NCI-H345 (cell line): ENCODE measurements at regions not wholly inside any gene's neighbourhood (a gene's known extent, or its start where the extent isn't known, plus 50 kb on each side); places are given as distances from the start of the nearest gene placed in this dataset.
A peak's percentile ranks its signal among the peaks of the same experiment; 100 is the strongest.
"Not testable (repeated sequence)": the region's sequence is repeated elsewhere in the genome, so short reads cannot be mapped to it uniquely, and the experiment has no call there.

ENCODE experiments used
- DNase-seq: peaks from one replicate; lab custom pipeline; 2025; lab: John Stamatoyannopoulos, UW

GRCh38 chrX:23458957-23459356, 124.3 kb downstream of the PTCHD1 start:
- DNase-seq, result not testable (repeated sequence)

- no peak for DNase-seq
Measured at GRCh38 chrX:23465105-23465791, 130.6 kb downstream of the PTCHD1 start.

GRCh38 chrX:23465985-23466384, 131.3 kb downstream of the PTCHD1 start:
- no peak for DNase-seq

DNA sequence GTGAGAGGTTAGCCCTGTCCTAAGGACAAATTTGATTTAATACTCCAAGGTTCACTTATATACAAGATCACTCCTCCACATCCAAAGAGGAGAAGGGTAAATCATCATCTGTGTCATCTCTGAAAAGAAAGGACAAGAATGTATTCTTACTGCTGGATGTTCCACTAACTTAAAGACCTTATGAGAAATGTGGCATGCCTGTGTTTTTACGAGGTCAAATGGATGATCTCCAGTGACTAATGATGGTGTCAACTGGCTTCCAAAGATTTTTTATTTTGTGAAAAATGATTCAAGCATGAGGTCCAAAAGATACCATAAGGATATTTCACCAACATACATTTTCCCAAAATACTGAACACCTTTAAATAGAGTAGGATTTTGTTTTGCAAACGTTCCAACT, 143.4 kb downstream of the PTCHD1 start:
- no peak for DNase-seq

GRCh38 chrX:23478561-23478960, 143.9 kb downstream of the PTCHD1 start:
- DNase-seq, result no peak

- DNase-seq, result no peak
Measured at GRCh38 chrX:23482561-23482960, 147.9 kb downstream of the PTCHD1 start.

DNA sequence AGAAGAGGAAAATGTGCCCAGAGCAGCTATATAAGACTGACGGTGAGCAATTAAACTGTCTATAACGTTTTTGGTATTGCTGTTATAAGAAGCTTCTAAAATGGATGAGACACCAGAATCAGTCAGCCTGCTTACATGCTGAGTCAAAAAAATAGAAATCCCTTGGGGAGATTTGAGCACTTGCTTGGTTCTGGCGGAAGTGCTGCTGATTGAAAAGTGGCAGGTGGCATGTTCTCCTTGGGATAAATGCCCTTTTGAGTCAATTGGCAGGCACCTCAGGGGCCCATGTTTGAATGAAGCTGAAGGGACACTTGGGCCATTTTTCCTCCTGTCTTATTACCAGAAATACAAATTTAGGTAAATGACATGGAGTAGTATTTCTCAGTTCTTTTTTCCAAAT, 148.7 kb downstream of the PTCHD1 start:
- DNase-seq, result peak; percentile 16

GRCh38 chrX:23493941-23494374, 159.3 kb downstream of the PTCHD1 start:
- no peak for DNase-seq

DNA sequence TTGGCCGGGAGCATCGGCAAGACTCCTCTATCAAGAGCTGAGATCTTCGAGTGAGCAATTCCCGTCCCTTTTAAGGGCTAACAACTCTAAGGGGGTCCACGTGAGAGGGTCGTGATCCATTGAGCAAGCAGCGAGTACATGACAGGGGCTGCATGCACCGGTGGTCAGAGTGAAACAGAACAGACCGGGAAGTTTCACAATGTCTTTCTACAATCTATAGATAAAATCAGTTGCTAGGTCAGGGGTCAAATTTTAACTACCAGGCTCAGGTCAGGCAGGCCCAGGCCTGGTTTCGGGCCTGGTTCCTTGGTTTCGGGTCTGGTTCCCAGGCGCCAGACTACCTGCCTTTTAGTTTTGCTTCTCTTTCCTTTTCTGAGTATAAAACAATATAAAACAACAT, 160.1 kb downstream of the PTCHD1 start:
- no peak for DNase-seq

DNA sequence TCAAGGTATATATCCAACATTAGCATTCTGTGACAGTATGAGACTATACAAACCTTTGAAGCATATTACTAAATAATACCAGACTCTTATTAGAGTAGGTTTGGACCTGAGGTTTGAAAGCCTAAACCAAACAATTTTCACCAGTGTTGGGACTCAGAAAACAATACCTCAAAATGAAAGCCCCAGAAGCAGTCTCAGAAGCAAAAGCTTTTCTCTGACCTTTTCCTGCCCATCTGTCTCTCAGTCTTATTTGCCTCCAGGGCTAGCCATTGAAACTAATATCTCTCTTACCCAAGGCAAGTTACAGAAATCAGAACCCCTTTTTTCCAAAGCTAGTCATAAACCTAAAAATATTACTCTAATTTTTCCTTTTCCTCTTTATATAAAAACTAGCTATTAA, 163.3 kb downstream of the PTCHD1 start:
- no peak for DNase-seq

DNA sequence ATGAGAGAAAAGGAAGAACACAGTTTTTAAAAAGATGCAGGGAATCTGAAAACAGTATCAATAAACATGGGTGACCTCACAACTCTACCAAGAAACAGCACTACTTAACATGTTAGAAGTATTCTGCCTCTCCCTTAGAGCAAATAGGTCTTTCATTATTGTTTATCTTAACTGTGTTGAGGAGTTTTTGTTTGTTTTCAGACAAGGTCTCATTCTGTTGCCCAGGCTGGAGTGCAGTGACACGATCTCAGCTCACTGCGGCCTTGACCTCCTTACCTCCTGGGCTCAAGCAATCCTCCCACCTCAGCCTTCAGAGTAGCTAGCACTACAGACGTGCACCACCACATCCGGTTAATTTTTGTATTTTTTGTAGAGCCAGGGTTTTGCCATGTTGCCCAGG, 165.3 kb upstream of the PRDX4 start:
- DNase-seq, result no peak

DNA sequence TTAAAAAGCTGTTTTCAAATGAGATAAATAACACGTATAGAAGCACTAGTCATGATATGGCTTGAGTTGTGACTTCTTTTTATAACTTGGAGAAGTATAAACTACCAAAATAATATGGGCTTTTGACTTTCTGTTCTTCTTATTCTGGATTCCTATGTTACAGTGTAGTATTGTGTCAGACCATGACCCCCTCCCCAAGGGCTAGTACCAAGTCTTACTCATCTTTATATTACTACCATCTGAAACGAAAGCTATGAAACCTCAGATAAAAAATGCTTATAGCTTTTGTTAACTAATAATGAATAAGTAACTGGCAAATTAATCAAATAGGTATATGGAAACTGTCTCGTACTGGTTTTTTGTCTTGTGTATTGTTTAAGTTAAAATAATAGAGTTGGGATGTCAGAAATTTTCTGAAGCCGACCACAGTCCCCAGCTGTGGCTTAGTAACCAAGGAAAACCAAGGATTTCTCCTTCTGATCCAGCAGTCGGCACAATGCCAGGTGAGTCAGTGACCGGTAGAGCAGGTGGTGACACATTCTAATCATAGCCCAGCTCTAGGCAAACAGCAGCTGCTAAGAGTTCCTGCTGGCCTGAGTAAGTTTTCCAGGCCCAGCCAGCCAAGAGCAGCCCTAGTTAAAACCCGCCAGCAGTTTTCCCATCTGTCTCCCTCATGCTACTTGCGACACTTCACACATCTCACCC, 163.3 kb upstream of the PRDX4 start:
- DNase-seq, result peak; percentile 79

DNA sequence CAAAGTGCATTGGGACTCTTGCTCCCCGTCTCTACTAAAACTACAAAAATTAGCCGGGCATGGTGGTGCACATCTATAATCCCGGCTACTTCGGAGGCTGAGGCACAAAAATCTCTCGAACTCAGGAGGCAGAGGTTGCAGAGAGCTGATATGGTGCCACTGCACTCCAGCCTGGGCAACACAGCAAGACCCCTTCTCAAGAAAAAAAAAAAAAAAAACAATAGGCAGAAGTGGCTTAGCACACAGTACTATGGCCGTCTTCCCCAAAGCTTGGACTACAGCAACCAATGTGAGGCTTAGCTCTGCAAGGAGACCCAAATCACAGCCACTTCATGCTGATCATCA, 162.8 kb upstream of the PRDX4 start:
- DNase-seq, result no peak

DNA sequence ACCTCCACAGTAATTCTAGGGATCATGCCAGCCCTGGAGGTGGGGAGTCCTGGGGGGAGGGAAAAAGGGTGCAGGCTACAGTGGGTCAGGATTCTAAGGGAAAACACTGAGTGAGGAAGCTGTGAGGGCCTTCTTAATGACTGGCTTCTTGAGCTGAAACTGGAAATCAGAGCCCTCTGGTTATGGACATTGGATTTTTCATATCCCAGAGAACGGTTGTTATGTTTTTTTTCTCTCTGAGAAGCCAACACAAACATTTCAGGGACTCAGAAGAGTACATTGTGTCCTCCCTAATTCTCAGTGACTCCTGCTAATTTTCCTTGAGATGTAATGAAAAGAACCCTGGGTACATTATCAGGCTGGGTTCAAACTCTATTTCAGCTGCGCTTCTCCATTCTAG, 162.4 kb upstream of the PRDX4 start:
- no peak for DNase-seq

- DNase-seq, result no peak
Measured at GRCh38 chrX:23505531-23506303, 161.6 kb upstream of the PRDX4 start.

GRCh38 chrX:23509256-23509655, 158.0 kb upstream of the PRDX4 start:
- no peak for DNase-seq

DNA sequence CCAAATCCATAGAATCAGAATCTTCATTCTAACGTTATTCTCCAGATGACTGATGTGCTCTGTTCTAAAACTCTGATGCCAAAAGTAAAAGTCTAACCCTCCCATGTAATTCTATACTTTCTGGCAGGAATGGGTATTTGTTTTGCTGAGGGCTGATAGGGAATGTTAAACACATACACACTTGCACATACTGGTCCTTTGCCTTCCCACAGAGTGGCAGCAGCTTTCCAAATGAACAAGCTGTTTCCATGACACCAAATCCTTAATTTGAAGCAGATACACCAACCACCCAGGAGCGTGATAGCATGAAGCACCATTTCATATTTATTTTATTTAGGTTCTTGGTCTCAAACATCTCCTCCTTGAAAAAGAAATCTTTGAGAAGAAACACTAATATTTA, 155.5 kb upstream of the PRDX4 start:
- peak; percentile 49 for DNase-seq

- DNase-seq, result peak; percentile 39
Measured at GRCh38 chrX:23513121-23513520, 154.2 kb upstream of the PRDX4 start.

DNA sequence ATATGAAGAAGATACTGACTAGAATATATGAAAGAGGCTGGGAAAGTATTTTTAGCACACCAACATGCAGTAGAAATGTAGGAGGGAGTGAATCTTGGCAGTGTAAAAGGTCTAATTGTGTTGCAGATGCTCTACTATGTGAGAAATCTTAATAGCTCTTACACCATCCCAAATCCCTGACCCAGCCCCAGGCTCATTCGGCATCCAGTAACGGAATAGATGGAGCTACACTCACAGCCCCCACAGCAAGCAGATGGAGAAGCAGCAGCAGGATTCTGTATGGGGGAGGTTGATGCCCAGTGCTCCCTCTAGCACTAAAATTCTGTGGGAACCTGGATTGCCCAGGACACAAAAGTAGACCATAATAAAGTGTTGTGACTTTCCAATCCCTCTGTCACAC, 153.2 kb upstream of the PRDX4 start:
- no peak for DNase-seq

DNA sequence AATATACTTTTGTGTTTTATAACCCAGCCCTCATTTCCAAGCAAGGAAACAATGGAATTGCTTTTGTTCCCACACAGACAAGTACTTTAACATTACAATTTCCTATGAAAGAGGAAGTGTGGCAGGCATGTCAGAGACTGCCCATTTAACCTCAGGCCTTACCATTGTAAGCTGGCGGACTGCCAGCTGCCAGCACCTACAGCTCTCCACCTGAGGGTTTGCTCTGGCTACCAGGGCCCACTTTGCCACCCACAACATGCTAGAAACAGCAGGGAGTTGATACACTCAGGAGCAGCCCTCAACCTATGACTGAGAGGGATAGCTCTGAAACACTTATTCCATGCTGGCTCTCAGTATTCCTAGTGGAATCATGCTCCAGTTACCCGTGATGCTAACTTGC, 152.3 kb upstream of the PRDX4 start:
- peak; percentile 90 for DNase-seq

GRCh38 chrX:23523026-23523657, 144.2 kb upstream of the PRDX4 start:
- DNase-seq, result not testable (repeated sequence)

GRCh38 chrX:23524467-23524866, 142.8 kb upstream of the PRDX4 start:
- no peak for DNase-seq

DNA sequence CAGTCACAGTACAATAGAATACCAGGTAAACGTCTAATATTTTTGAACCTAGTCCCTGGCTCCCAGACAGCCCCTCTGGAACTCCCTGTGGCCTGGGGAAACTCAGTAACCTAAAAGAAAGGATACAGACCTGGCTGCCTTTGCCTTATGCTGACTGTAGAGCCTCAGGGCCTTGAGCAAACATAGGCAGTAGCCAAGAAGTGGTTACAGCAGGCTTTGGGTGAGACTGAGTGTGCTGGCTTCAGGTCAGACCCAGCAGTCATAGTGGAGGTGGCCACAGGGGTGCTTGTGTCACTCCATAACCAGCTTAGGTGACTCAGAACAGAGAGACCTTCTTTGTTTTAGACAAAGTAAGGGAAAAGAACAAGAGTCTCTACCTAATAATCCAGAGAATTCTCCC, 141.8 kb upstream of the PRDX4 start:
- DNase-seq, result no peak
